NCI-H2227 treated with DMSO at 0.1 percent for 48 hours (cell line): ENCODE measurements at regions not wholly inside any gene's neighbourhood (a gene's known extent, or its start where the extent isn't known, plus 50 kb on each side); places are given as distances from the start of the nearest gene placed in this dataset.

ENCODE experiments used
- DNase-seq: peaks from one replicate; lab custom pipeline; 2025; lab: John Stamatoyannopoulos, UW

DNA sequence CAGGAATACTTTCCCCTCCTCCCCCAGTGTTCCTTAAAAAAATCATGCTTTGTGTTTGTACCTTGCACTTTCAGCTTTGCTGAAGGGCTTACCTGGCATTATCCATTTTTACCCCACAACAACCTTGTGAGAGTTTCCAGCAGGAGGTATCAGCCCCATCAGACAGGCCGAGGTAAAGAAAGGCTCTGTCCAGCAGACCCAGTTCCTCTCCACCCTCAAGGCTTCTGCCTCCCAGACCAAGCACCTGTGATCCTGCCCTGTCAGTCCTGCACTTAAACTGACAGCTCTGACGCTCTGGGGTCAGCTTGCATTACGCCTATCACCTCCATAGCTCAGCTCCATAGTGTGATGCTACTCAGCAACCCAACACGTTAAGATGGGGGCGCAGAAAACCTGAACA is 803.1 kb downstream of the UQCRFS1 start:
- no peak for DNase-seq

DNA sequence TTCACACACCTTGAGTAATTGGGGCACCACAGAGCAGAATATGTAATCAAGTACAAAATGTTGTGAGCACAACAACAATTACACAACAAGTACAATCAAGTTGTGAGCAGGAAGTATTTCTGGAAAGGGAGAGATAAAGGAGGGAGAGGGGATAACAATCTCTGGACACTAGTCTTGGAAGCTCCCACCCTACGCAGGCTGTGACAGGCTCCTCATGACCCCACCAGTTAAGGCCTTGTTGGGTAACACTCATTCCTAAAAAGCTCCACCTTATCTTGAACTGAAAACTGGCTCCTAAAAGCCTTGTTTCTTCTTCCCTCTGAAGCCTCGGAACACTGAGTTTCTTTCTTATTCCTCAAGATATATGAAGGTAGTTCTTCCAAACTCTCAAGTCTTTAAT is 806.0 kb downstream of the UQCRFS1 start:
- no peak for DNase-seq

DNA sequence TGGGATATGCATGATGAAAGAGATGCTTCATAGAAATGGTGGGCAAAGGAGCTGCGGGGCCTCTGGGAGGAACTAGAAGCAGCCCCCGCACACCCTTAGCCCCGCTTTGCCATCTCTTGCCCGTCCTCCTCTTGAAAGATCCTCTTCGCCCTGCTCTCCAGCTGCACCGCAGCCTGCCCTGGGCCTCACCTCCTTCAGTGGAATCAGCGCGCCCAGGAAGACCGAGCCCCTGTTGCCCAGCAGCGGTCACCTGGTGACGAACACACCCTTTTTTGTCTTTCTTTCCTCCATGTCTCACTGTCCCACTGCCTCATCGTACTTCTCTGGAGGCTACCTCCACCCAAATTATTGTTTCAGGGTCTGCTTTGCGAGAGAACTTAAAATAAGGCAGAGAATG is 807.6 kb downstream of the UQCRFS1 start:
- DNase-seq: peak; percentile 65

DNA sequence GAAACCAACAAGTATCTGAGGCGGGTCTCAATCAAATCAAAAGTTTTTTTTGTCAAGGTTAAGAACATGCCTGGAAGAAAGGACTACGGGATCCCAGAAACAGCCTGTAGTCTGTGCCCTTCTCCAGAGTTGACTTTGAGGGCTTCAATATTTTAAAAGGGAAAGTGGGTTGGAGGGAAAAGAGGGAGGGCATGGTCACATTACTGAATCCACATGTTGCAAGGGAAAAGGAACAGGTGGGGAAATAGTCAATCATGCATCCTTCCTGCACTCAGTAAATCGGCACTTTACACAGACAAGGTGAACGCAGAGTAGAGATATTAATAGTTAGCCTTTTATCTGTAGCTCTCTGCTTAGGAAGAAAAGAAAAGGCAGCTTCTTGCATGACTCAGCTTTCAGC is 808.5 kb downstream of the UQCRFS1 start:
- DNase-seq: no peak

DNA sequence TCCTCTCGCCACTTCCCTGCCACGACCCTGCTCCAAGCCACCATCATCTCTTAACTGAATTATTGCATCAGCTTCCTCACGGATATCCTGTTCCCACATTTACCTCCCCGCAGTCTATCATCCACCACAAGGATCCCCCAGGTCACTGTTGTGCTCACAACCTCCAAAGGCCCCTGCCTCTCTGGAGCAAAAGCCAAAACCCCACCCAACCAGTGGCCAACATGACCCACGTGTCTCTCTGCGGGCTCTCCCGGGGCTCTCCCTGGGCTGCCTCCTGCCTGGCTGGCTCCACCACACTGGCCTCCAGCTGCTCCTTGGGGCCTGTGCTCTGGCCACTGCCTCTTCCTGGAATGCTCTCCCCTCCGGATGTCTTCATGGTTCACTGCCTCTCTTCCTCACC is 809.3 kb downstream of the UQCRFS1 start:
- no peak for DNase-seq

DNA sequence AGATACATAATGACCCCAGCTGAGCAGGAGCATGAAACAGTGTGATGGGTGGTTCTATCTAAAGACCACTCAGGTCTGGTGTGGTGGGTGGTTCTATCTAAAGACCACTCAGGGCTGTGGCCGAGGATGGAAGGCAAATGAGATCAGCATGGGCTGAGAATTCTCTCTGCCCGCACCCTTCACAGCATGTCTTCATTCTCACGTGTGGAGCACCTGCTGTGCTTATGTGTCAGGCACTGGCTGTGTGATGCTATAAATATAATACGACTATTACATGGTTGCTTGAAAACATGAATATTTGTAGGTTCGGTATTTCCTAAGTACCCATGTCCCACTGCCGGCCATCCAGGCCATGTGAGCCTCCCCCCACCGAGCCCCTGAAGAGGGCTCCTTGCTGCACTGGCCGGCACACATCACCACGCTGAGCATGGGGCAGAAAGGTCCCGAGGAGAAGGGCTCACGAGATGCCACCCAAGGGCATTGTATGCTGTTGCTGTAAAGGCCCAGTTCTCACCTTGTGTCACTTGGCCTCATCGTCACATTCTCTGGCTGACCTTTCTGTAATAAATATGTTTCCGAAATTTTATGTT is 810.2 kb downstream of the UQCRFS1 start:
- no peak for DNase-seq

DNA sequence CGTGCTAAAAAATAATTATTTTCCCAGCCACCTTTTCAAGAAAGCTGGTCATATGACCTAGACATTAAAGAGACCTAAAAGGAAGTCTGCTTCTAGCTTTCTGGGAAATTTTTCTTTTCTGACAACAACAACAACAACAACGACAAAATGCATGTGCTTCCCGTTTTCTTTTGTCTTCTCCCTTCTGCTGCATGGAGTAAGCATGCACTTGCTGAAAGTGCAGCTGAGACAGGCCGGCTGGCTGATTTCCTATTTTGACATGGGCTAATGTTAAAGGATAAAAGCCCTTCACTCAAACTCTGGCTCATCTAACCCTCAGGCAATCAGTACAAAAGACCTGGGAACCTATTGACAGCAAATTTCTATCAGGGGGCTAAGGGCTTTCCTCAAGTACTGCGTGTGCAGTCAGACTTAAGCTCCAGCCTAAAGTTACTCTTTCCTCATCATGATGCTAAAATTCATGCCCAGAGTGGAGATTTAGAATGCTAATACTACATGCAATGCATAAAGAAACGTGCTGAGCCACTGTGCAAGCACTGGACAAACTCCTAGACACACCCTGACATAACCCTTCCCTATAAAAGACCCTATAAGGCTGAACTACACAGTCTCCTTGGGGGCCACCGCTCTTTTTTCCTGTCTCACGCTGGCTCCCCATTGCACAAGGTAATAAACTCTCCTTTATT is 811.1 kb downstream of the UQCRFS1 start:
- DNase-seq: no peak

DNA sequence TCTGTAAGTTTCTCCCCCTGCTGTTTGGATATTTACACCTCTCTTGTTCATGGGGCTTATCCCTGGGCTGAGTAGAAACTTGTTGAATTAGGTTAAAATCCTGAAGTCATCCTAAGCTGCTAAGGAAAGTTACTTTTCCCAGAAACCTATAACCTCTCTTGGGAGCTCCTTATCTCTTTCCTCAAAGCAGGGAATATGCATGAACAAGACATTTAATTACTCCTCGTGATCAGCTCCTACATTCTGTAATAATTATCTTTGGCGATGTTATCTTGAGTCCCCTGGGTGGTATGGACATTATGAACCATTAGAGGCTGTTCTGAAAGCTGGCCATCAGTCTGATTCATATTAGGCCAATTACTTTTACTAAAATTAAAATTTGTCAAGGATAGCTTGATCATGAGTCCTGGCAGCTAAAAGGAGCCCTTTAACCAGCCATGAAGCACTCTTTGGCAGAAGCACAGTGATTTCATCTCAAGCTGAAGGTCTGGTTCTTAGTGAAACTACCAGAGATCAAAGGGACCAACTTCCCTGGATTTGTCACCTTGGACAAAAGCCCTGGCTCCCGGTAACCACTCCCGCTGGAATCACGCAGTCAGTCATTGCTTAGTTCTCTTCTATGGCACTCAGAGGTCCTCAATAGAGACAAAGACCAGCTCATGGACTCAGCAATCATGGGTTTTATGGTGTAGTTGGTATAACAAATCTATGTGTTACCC is 811.8 kb downstream of the UQCRFS1 start:
- no peak for DNase-seq

DNA sequence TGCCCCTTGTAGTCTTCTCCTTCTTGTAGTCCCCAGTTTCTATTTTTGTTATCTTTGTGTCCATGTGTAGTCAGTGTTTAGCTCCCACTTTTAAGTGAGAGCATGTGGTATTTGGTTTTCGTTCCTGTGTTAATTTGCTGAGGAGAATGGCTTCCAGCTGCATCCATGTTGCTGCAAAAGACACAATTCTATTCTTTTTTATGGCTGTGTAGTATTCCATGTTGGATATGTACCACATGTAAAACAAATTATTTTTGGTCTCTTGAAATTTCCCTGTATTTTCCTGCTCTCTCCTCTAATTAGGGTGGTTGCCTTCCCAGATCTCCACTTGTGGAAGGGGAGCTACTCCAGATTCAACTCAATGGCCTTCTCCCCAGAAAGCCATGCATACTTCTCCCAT is 813.8 kb downstream of the UQCRFS1 start:
- no peak for DNase-seq

DNA sequence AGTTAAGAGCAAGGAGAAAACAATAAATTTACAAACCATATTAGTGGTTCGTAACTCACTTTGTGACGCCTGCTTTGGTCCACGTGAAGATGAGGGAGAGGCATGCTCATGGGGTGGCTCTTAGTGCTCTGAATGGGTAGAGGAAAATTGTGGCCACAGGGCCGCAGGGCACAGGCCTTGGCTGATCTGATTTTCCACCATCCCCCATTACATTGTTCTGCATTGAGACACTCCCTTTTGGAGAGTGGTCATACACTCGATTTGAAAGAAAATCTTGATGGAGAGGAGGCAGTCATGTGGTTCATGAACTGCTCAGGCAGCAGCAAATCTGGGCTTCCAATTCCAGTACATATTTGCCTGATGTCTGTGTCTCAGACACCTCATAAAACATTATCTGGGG is 815.2 kb downstream of the UQCRFS1 start:
- DNase-seq: no peak

DNA sequence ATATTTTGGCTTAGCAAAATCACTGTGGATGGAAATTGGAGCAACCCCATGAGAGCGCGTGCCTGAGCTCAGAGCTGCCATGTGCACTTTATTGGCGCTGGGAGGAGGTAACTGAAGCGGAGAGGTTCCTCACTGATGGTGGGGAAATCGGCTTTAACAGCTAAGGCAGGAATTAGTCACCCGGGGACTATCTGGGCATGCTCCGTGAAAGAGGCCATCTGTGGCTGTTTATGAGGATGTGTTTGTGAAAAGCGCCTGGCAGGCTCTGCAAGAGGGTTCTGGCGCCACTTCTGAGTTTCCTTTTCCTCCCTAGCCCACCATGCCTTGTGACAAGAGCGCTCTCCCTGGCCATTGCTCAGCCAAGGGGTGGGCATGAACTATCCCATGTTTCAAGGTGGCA is 815.6 kb downstream of the UQCRFS1 start:
- DNase-seq: no peak

DNA sequence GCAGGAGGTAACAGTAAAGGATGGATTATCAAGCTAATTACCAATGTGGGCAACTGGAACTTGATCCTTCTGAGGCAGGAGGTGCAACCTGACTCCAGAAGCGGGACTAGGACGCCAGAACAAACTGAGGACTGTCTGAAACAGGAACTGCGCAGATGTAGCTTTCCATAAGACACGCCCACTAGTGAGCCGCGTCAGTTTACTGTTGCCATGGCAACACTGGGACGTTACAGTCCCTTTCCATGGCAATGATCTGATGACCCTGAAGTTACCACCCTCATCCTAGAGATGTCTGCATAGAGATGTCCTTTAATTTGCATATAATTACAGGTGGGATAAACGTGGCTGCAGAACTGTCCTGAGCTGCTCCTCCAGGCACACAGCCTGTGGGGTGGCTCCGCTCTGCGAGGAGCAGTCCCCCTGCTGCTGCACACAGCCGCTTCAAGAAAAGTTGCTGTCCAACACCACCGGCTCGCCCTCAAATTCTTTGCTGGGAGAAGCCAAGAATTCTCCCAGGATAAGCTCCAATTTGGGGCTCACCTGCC is 816.6 kb downstream of the UQCRFS1 start:
- peak; percentile 39 for DNase-seq

DNA sequence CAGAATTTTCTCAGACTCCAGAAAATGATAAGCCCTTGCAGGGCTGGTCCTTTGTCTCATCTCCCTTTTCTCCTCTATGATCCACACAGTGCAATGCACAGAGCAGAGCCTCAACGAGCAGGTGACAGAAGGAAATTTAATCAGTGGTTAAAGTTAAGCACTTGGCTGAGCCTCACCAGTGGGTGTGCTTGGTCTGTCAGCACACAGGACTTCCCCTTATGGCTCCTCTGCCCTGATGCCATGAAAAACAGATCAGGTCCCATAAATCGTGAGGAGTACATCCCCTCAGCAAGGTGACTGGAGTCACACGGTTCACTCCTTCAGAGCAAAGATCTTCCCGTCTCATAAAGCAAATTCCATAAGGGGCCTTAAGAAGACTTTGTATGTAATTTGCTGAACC is 818.2 kb downstream of the UQCRFS1 start:
- DNase-seq: no peak

DNA sequence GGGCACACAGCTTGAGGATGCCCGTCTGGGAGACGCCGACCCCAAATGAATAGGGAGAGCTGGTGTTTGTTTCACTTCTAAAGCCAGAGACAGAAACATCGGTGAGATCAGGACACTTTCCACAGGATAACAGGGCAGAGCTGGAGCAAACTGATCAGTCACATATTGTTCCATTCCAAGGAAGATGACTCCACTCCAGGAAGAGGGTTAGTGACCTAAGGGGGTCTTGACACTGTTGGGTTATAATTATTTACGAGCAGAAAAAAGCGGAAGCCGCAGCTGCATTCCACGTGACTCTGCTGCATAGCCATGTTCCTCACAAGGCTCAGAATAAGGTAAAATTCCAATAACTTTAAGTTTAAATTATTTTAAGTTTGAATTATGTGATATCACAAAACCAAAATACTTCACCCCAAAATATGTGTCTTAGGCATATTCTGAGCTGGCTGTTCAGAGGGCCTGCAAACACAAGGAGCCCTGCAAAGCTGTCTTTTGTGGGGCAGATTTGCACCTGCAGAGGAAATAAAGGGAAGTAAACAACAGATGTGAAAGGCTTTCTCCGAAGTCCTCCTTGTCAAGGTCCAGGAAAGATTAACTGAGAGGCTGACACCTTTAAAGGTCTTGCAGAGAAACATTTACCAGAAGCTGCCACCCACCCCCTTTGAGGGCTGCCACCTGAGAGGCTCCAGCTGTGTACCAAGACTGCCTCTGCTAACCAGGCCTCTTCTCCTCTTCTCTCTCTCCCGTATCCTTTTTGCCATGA is 819.2 kb downstream of the UQCRFS1 start:
- DNase-seq: peak; percentile 71

DNA sequence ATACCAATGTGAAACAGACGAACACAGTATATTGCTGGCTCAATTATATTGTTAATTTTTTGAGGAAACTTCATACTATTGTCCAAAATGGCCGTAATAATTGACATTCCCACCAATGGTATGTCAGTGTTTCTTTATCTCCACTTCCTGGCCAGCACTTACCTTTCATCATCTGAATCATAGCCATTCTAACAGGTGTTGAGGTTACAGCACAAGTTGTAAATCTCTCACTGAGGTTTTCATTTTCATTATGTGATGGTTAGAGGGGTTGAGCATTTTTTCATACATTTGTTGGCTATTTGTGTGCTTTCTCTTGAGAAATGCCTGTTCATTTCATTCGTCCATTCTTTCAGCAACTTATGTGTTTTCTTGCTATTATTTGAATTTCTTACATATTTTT is 824.0 kb downstream of the UQCRFS1 start:
- no peak for DNase-seq

DNA sequence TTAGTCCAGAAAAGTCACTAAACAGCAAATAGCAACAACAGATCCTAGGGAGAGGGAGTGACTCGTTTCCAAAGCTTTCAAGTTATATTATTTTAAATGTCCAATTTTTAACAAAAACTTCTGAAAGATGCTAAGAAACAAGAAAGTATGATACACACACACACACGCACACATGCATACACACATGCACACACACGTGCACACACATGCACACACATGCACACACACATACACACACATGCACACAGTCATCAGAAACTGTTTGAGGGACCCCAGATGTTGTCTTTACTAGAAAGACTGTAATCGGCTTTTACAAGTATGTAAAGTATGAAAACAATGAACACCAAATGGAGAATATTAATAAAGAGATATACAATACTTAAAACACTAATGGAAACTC is 825.4 kb downstream of the UQCRFS1 start:
- DNase-seq: no peak

DNA sequence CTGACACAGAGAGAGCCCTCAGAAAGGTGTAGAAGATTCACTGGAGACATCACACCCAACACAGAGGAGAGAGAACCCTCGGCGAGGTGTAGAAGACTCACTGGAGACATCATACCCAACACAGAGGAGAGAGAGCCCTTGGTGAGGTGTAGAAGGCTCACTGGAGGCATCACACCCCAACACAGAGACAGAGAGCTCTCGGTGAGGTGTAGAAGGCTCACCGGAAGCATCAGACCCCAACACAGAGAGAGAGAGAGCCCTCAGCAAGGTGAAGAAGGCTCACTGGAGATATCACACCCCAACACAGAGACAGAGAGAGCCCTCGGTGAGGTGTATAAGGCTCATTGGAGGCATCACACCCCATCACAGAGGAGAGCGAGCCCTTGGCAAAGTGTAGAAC is 826.5 kb downstream of the UQCRFS1 start:
- no peak for DNase-seq

DNA sequence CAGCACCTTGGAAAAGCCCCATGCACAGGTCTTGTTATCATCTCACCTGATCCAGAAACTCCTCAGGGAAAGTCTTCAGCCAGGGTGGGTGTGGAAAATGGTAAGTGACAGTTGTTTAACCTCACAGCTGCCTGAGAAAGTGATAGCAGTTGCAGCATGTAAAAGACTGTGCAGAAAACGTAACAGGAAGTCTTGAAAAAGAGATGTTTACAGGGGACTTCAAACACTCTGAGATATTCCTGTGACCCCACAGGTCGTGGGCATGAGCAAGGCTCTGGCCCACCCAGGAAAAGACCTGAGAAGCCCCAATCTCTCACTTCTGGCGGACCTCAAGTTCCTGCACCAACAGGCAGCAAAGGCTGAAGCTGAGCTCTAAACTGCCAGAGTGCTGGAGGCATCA is 826.9 kb downstream of the UQCRFS1 start:
- DNase-seq: no peak

DNA sequence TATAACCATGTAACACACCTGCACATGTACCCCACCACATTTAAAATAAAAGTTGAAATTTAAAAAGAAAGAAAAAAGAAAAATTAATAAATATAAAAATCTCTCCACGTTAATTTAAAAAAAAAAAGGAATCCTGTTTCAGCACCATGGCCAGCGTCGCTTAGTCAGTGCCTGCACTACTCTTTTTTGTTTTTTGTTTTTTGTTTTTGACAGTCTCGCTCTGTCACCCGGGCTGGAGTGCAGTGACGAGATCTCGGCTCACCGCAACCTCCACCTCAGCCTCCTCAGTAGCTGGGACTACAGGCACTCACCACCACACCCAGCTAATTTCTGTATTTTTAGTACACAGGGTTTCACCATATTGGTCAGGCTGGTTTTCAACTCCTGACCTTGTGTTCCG is 835.9 kb downstream of the UQCRFS1 start:
- no peak for DNase-seq

DNA sequence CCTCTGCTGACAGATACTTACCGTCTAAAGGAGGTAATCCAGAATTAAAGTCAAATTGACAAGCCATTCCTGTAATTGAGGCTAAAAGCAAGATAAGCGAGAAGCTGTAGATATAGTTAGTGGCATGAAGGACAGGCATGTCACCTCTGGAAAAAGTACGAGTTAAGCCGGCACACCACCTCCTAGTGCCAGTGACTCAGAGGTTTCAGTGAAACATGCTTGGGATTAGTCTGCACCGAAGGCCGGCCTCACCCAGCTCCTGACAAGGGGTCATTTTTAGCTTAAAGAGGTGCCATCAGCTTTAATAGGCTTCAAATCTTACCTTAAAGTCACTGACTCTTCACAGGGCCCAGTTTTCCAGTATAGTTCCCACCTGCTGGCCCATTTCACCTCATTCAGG is 838.0 kb downstream of the UQCRFS1 start:
- no peak for DNase-seq

DNA sequence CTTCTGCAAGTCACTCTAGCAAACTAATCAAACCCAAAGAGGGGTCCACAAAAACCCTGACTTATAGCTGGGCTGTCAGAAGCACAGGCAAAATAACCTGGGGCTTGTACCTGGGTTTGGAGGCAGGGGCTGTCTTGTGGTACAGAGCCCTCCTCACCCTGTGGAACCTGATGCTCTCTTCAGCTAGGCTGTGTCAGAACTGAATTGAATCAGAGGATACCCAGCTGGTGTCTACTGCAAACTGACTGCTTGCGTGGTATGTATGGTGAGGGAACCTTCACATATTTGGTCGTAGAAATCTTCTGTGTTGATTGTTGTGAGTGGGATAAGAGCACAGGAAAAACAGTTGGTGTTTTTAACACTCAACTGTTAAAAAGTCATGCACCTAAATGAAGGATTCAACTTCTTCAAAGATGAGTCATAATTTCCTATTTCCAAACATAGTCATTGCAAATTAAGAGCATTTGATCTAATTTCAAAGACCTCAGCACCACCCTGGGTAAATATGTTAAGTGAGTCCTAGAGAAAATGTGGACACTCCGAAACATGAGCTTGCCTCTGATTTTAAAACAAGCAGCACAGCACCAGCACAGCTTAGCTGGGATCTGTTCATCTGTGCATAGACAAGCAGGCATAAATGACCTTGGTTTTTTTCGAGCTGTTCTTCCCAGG is 840.2 kb downstream of the UQCRFS1 start:
- DNase-seq: no peak

DNA sequence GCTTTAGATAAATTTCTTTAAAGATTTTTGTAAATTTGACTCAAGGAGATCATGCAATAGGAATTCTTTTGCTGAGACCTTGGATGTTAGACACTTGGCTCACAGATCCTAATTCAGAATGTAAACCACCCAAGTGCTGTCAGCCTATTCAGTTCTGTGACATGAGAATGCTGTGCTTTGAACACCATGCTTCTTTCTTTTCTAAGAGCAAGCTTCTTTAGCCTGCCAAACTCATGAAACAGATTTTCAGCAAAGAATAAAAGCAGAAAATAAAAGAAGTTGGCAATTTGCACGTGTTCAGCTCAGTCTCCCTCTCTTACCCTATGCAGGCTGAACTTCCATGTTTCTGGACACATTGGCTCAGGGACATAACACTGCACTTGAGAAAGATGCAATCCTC is 845.8 kb downstream of the UQCRFS1 start:
- DNase-seq: no peak
